ENCODE measurements at regions not wholly inside any gene's neighbourhood (a gene's known extent, or its start where the extent isn't known, plus 50 kb on each side); places are given as distances from the start of the nearest gene placed in this dataset.

- Histone ChIP-seq H3K4me2 (ENCODE audit: control insufficient read depth, extremely low read depth, insufficient read depth, low read depth, low read length) (no peak overlapping the region), H3K9me1 (ENCODE audit: control insufficient read depth, extremely low read depth, insufficient read depth, low read length) (no peaks in the 10 kb centered on the region), H3K9ac (ENCODE audit: control insufficient read depth, extremely low read depth, insufficient read depth, low read length) (no peak overlapping the region), H3K27me3 (ENCODE audit: control insufficient read depth, extremely low read depth, insufficient read depth, low read length) (no peaks in the 10 kb centered on the region), H3K79me2 (ENCODE audit: control insufficient read depth, insufficient read depth, low read length) (no peaks in the 10 kb centered on the region), H3K27ac (ENCODE audit: control insufficient read depth, insufficient read depth, low read length) (no peak overlapping the region), H3K36me3 (ENCODE audit: control insufficient read depth in 2 of 2, extremely low read depth in 1 of 2, insufficient read depth in 2 of 2, low read length in 2 of 2) (peaks cover 0 to 3% of the 10 kb centered on the region in 2 experiments), H4K20me1 (ENCODE audit: control insufficient read depth, extremely low read depth, insufficient read depth, low read length) (peaks cover 3% of the 10 kb centered on the region), H2AFZ (ENCODE audit: control insufficient read depth, low read length) (no peak overlapping the region), H3K4me3 (ENCODE audit: control insufficient read depth in 2 of 3, extremely low read depth in 1 of 3, insufficient read depth in 2 of 3, low read depth in 1 of 3, low read length in 3 of 3) (no peak overlapping the region), H3K4me1 (ENCODE audit: control insufficient read depth, extremely low read depth, insufficient read depth, low read length) (peaks cover 13% of the 10 kb centered on the region), H3K9me3 (ENCODE audit: control insufficient read depth, low read depth, low read length) (no peaks in the 10 kb centered on the region)
- no peak for TF ChIP-seq CTCF (optimal IDR thresholded peaks at IDR 0.05 in 1 of 3, IDR thresholded peaks at IDR 0.05 in 1 of 3, conservative IDR thresholded peaks at IDR 0.05 in 1 of 3; ENCODE audit: extremely low read depth in 1 of 3, insufficient read depth in 2 of 3, low read length in 3 of 3)
- no peak for TF ChIP-seq EZH2 (IDR thresholded peaks at IDR 0.05; ENCODE audit: low read length)
- FAIRE-seq (no peak), DNase-seq (ENCODE audit: low read depth, low spot score) (no peak)
- dilution Hi-C loops (cut with MboI; ENCODE audit: extremely low pct_ligation_motif_present, low sequenced_read_pairs) = no loop called here
Observed at GRCh38 chr6:27128311-27129094, 119.0 kb upstream of the PRSS16 start.

- no peaks in the 10 kb centered on the region for H3K79me2 ChIP-seq (ENCODE audit: control insufficient read depth, insufficient read depth, low read length)
- H3K4me3 ChIP-seq (ENCODE audit: control insufficient read depth in 2 of 3, extremely low read depth in 1 of 3, insufficient read depth in 2 of 3, low read depth in 1 of 3, low read length in 3 of 3) = no peak overlapping the region
- no peak for FAIRE-seq
- H3K27me3 ChIP-seq (ENCODE audit: control insufficient read depth, extremely low read depth, insufficient read depth, low read length) = no peaks in the 10 kb centered on the region
- no peak for TF ChIP-seq EZH2 (IDR thresholded peaks at IDR 0.05; ENCODE audit: low read length)
- no peak for TF ChIP-seq CTCF (optimal IDR thresholded peaks at IDR 0.05 in 1 of 3, IDR thresholded peaks at IDR 0.05 in 1 of 3, conservative IDR thresholded peaks at IDR 0.05 in 1 of 3; ENCODE audit: extremely low read depth in 1 of 3, insufficient read depth in 2 of 3, low read length in 3 of 3)
- no peak overlapping the region for H3K4me2 ChIP-seq (ENCODE audit: control insufficient read depth, extremely low read depth, insufficient read depth, low read depth, low read length)
- H3K9me1 ChIP-seq (ENCODE audit: control insufficient read depth, extremely low read depth, insufficient read depth, low read length) = no peaks in the 10 kb centered on the region
- dilution Hi-C loops (cut with MboI; ENCODE audit: extremely low pct_ligation_motif_present, low sequenced_read_pairs) = no loop called here
- peaks cover 17% of the 10 kb centered on the region for H3K4me1 ChIP-seq (ENCODE audit: control insufficient read depth, extremely low read depth, insufficient read depth, low read length)
- H3K9ac ChIP-seq (ENCODE audit: control insufficient read depth, extremely low read depth, insufficient read depth, low read length) = no peak overlapping the region
- peaks cover 0 to 3% of the 10 kb centered on the region in 2 experiments for H3K36me3 ChIP-seq (ENCODE audit: control insufficient read depth in 2 of 2, extremely low read depth in 1 of 2, insufficient read depth in 2 of 2, low read length in 2 of 2)
- no peak overlapping the region for H3K27ac ChIP-seq (ENCODE audit: control insufficient read depth, insufficient read depth, low read length)
- DNase-seq (ENCODE audit: low read depth, low spot score) = no peak
- peaks cover 3% of the 10 kb centered on the region for H4K20me1 ChIP-seq (ENCODE audit: control insufficient read depth, extremely low read depth, insufficient read depth, low read length)
- H2AFZ ChIP-seq (ENCODE audit: control insufficient read depth, low read length) = no peak overlapping the region
- H3K9me3 ChIP-seq (ENCODE audit: control insufficient read depth, low read depth, low read length) = no peaks in the 10 kb centered on the region
Observed at GRCh38 chr6:27129095-27129815, 118.2 kb upstream of the PRSS16 start.
